ENCODE measurements at regions not wholly inside any gene's neighbourhood (a gene's known extent, or its start where the extent isn't known, plus 50 kb on each side); places are given as distances from the start of the nearest gene placed in this dataset.

DNA sequence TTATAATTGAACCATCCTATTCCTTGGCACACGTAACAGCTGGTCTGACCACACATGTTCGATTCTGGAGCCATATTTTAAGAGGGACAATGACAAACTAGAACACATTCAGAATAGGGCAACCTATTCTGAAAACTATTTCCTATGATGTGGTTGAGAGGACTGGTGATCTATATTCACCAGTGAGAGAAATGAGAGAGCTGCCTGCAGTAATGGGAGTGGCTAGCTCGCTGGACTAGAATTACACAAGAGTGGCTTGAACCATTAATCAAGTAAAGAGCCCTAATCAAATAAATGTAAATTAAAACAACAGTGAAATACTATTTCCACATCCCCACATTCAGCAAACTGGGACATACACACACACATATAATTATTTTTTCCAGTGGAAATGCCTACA, 55.3 kb upstream of the LY86 start:
- no peak for DNase-seq (ENCODE audit: extremely low spot score)
- POLR2A ChIA-PET, result no interaction called here
- CTCF ChIA-PET, result interaction anchor here (1.1 to 6.9 kb wide), 3 partner anchors 11 to 14 kb away, joined by 3 to 45 read pairs (median 7); no protein-coding TSS in a partner anchor
- no peak for TF ChIP-seq CTCF (IDR thresholded peaks at IDR 0.05; ENCODE audit: control extremely low read depth, extremely low read depth, low read depth, missing control alignments)

GRCh38 chr6:6534399-6534798, 54.1 kb upstream of the LY86 start:
- DNase-seq (ENCODE audit: extremely low spot score), result no peak
- CTCF ChIA-PET, result interaction anchor here (0.8 to 6.9 kb wide), 2 partner anchors 13 to 326 kb away, joined by 3 to 45 read pairs; no protein-coding TSS in a partner anchor
- POLR2A ChIA-PET, result no interaction called here
- TF ChIP-seq CTCF (IDR thresholded peaks at IDR 0.05; ENCODE audit: control extremely low read depth, extremely low read depth, low read depth, missing control alignments), result no peak

- no peak for DNase-seq (ENCODE audit: extremely low spot score)
- POLR2A ChIA-PET, result no interaction called here
- TF ChIP-seq CTCF (IDR thresholded peaks at IDR 0.05; ENCODE audit: control extremely low read depth, extremely low read depth, low read depth, missing control alignments), result no peak
- CTCF ChIA-PET, result interaction anchor here (0.8 to 2.5 kb wide), 3 partner anchors 9 to 14 kb away, joined by 3 to 12 read pairs (median 5); no protein-coding TSS in a partner anchor
These were observed 50.8 kb upstream of the LY86 start for GRCh38 chr6:6537488-6538260.

DNA sequence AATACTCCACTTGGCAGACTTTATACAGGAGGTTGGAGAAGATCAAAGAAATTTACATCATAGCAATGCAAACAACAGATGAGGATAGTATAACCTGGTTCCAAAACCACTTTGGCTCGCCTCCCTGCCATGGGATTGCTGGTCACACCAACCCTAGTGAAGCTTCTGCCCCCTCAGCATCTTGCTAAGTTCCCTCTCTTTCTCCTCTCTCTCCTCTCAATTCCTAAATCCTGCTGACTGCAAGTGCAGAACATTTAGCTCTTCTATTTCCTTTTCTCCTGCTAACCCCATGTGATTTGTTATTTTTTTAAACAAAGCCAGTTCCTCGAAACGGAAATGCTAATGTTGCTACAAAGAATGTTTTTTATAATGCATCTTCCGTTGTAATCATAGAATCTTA, 50.3 kb upstream of the LY86 start:
- DNase-seq (ENCODE audit: extremely low spot score), result no peak
- TF ChIP-seq CTCF (IDR thresholded peaks at IDR 0.05; ENCODE audit: control extremely low read depth, extremely low read depth, low read depth, missing control alignments), result no peak
- CTCF ChIA-PET, result interaction anchor here (0.8 to 2.5 kb wide), 3 partner anchors 9 to 13 kb away, joined by 3 to 12 read pairs (median 5); no protein-coding TSS in a partner anchor
- POLR2A ChIA-PET, result no interaction called here
